LNCaP clone FGC (cell line): ENCODE measurements at regions not wholly inside any gene's neighbourhood (a gene's known extent, or its start where the extent isn't known, plus 50 kb on each side); places are given as distances from the start of the nearest gene placed in this dataset.

ENCODE experiments used
- DNase-seq: peaks from one replicate; pipeline ENCODE4 v3.0.0-alpha.2; 2011; ENCODE audit warnings: low read depth
- H3K4me3 ChIP-seq: 2 replicates; pipeline ENCODE4 v1.5.1; 2011; ENCODE audit warnings: mild to moderate bottlenecking, low read depth, low read length, control low read depth
- CTCF ChIP-seq: IDR thresholded peaks from 2 replicates; pipeline ENCODE4 v1.5.1; 2012; ENCODE audit warnings: mild to moderate bottlenecking; ENCODE audit not compliant: control insufficient read depth, insufficient read depth; ENCODE audit errors: extremely low read depth

GRCh38 chr21:20537130-20537529, 461.1 kb upstream of the NCAM2 start:
- no peak overlapping the region for H3K4me3 ChIP-seq
- TF ChIP-seq CTCF = no peak
- no peak for DNase-seq

- no peak for DNase-seq
- H3K4me3 ChIP-seq = no peak overlapping the region
- TF ChIP-seq CTCF = no peak
Measured at GRCh38 chr21:20538039-20538658, 460.1 kb upstream of the NCAM2 start.

DNA sequence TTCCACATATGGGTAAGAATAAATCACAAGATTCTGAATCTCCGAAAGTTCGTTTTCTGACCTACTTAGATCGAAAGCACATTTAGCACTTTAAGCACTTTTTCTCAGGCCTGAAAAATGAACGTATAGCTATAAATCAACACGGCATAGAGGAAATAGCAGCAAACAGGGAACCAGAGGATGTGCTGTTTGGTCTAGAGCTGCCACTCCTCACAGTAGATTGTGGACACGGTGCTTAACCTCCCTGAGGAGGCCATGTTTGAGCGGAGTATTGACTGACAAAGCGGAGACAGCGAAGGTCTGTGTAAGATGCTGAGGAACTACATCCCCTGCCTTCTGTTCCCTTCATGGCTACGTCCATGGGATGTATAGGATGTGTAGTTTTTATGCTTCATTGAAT, 452.8 kb upstream of the NCAM2 start:
- no peak for TF ChIP-seq CTCF
- H3K4me3 ChIP-seq = no peak overlapping the region
- no peak for DNase-seq

GRCh38 chr21:20551939-20552338, 446.3 kb upstream of the NCAM2 start:
- no peak for DNase-seq
- no peak overlapping the region for H3K4me3 ChIP-seq
- TF ChIP-seq CTCF = no peak

DNA sequence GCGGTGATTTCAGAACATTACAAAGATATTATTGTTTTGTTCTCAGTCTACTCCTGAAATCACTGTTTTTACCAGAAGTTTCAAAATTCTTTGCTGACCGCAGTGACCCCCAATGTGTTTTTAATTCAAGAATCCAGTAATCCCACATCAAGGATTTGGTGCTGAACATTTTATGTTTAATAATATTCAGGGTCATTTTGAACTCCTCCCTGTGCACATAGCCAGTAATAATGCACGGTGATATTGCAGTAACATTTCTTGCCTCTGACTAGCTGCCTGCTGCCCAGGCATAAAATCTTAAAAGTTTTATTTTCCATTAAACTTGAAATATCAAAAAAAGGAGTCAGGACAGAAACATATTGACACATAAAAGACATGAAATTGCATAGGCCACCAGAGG, 443.4 kb upstream of the NCAM2 start:
- no peak for DNase-seq
- H3K4me3 ChIP-seq = no peak overlapping the region
- TF ChIP-seq CTCF = no peak

DNA sequence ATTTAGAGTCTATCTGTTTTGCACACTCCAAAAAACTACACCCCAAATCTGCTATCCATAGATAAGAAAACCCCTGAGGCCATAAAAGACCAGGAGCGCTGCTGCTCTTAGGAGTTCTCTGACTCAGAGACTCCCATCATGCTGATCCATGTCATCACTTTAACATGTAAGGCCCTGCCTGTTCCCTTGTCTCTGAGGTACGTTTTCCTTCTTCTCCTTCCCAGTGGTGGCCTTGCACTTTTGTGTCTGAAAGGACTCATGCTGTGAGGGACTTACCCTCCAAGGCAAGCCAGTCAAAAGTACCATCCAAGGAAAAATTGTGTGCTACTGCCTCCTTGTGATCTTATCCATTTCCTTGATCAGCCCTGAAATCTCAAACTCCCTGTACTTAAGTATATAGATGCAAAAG, 427.4 kb upstream of the NCAM2 start:
- DNase-seq = no peak

More for the DNA sequence above, 427.4 kb upstream of the NCAM2 start:
- TF ChIP-seq CTCF = 0 out of 2 replicates have a peak, but pooled peaks have one; percentile 16
- no peak overlapping the region for H3K4me3 ChIP-seq
